ENCODE measurements at regions not wholly inside any gene's neighbourhood (a gene's known extent, or its start where the extent isn't known, plus 50 kb on each side); places are given as distances from the start of the nearest gene placed in this dataset.

DNA sequence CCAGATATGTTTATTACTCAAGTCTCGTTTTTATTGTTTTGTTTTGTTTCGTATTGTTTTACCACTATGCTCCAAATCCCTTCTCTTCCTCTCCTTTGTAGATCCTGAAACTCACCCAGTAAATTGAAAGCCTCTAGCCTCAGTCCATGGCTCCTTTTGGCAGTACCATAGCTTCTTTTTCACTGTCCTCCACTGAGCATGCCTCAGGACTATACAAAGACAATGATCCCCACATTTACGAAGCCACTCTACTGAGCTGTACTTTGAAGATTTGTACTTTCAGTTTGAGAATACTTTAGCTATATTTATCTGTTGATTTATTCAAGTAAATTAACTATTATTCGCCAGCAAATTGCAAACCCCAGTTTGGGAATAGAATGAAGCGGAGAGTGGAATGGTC is 159.1 kb upstream of the SLITRK3 start:
- DNase-seq (ENCODE audit: low read depth, low spot score), result no peak

DNA sequence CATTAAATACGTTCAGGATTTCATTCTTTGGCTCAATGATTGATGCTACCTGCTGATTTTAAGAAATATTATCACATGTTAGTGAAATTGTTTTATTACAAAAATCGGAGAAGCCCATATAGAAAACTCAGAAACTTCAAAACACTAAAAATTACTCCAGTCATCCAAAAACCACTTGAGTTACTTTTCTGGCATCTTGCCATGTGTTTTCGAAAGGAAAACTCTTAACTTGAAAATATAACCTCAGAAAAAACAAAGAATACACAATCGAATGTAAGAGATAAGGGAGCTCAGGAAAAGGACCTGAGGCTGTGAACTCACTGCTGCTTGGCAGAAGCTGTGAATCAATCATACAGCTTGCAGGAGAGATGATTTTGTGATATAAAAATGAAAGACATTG is 151.3 kb upstream of the SLITRK3 start:
- no peak for DNase-seq (ENCODE audit: low read depth, low spot score)

DNA sequence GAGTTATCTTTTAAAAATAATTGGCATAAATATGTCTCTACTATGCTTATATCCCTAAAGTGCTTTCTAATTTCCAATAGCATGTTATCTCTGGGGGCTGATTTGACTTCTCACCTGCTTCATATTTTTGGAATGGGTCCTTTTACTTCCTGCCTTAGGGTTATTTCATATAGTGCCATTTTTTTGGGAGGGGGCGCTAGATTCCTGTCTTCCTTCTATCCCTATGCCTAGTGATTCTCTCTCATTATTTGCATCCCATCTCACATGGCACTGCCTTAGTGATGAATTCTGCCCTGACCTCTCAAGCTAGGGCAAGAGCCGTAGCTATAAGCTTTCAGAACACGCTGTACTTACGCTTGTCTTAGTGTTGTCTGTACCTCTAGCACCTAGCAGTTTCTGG is 150.3 kb upstream of the SLITRK3 start:
- no peak for DNase-seq (ENCODE audit: low read depth, low spot score)

DNA sequence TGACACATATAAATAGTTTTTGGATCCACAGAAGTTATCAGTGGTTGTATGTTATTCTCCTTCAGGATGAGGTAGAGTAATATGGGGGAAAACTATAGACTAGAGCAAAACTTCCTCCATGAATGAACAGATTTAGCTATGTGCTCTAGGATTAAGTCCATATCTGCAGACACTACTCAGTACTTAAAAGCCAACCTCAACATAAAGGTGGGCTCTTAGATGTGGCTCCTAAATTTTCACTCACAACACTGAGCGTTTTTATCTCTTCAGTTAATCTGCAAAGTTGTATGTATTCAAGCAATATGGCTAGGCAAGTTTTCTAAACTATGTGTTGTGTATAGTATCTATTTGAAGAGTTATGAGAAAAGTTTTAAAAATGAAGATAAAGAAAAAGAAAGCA is 147.0 kb upstream of the SLITRK3 start:
- DNase-seq (ENCODE audit: low read depth, low spot score), result no peak

DNA sequence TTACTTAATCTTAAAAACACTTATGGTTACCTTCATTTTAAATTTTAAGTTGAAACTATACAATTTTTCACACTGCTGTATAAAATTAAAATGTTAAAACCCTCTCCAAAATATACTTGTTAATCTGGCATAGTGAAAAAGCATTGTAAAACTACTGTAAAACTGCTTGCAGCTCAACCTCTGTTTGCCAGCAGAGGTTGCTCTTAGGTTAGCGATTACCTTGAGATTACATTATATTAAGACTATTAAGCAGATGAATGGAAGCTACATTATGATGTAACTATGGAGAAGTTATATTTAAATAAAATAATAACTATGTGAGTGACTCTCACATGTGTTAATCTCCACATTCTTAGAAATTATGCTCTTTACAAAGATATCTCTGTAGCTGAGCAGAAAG is 143.6 kb upstream of the SLITRK3 start:
- DNase-seq (ENCODE audit: low read depth, low spot score), result no peak

DNA sequence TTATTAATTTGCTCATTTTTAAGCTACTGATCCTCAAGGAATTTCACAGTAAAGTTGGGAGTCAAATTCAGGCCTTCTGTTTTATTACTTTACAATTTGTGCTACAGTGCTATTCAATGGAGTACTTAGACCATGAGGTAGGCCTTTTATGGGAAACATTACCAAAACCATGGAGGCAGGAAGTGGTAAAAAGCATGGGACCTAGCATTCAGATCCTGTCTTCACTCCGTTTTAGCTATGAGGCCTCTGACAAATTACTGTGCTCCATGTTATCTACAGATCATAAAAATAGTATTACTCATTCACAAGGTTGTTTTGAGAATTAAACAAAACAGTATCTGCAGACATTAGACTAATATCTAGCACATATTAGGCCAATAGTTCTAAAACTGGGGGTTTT is 140.6 kb upstream of the SLITRK3 start:
- no peak for DNase-seq (ENCODE audit: low read depth, low spot score)

Data from pulmonary artery endothelial cell (primary cell).